ENCODE measurements at regions not wholly inside any gene's neighbourhood (a gene's known extent, or its start where the extent isn't known, plus 50 kb on each side); places are given as distances from the start of the nearest gene placed in this dataset.

DNA sequence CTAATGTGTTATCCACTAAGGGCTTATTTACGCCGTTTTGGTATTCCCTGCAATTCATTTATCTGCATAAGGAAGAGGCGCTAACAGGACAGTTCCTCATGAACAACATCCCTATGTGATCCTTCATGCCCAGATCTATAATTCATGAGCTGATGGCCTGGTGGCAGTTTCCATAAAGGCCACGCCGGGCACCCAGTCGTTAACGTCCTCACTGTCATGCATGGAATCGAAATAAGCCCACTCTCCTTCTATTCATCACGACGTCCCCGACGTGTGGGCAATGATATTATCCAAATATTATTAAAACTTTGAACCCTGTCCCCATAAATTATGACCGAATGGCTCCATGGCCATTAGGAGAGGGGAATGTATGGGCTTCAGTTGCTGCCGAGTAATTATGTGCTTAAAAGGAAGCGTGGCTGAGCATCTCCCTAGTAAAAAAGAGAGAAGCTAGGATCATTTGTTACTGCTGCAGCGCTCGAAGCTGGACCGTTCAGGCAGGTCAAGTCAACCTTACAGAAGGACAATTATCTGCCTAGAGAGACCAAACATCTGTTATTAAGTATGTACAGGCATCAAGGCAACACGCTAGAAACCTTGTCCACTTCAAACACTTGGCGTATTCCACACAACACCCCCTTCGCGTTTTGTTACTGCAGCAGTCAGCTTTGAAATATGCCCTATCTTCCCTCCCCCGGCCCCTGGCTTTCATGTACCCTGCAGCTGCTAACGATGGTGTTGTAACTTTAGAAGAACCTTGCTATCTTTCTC, 94.0 kb upstream of the SALL1 start:
- Histone ChIP-seq H3K27me3 (no peaks in the 10 kb centered on the region), H3K27ac (no peak overlapping the region), H3K9me3 (no peaks in the 10 kb centered on the region), H3K36me3 (no peaks in the 10 kb centered on the region), H3K4me3 (ENCODE audit: low read depth in 1 of 2, low read length in 1 of 2) (no peak overlapping the region), H3K4me1 (ENCODE audit: control insufficient read depth in 1 of 2, insufficient read depth in 1 of 2, low read depth in 1 of 2, low read length in 1 of 2) (no peaks in the 10 kb centered on the region)
- TF ChIP-seq, protein P1, sequence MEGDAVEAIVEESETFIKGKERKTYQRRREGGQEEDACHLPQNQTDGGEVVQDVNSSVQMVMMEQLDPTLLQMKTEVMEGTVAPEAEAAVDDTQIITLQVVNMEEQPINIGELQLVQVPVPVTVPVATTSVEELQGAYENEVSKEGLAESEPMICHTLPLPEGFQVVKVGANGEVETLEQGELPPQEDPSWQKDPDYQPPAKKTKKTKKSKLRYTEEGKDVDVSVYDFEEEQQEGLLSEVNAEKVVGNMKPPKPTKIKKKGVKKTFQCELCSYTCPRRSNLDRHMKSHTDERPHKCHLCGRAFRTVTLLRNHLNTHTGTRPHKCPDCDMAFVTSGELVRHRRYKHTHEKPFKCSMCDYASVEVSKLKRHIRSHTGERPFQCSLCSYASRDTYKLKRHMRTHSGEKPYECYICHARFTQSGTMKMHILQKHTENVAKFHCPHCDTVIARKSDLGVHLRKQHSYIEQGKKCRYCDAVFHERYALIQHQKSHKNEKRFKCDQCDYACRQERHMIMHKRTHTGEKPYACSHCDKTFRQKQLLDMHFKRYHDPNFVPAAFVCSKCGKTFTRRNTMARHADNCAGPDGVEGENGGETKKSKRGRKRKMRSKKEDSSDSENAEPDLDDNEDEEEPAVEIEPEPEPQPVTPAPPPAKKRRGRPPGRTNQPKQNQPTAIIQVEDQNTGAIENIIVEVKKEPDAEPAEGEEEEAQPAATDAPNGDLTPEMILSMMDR (IDR thresholded peaks at IDR 0.05), result no peak

DNA sequence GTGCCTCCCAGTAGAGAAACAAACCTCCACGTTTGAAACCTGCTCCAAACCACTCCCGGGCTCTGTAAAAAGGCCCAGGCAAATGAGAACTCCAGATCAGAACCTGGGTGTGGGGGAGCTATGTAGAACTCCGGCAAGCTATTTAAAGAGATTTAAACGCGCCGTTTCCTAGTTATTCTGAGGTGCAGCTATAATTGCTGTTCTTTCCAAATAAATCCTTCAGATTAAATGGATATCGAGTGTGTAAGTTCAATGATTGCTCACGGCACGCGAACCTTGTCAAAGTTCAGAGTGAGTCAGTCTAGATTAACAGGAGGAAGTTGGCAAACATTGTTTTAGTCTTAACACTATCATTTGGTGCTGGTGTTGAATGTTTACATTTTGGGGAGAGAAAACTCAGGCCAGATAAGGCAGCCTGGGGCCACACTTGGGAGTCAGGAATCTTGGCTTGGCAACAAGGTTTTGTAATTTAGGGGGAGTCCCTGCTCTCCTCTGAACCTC, 92.9 kb upstream of the SALL1 start:
- Histone ChIP-seq H3K4me3 (ENCODE audit: low read depth in 1 of 2, low read length in 1 of 2) (no peak overlapping the region), H3K4me1 (ENCODE audit: control insufficient read depth in 1 of 2, insufficient read depth in 1 of 2, low read depth in 1 of 2, low read length in 1 of 2) (no peaks in the 10 kb centered on the region), H3K27ac (no peak overlapping the region), H3K36me3 (no peaks in the 10 kb centered on the region), H3K9me3 (no peaks in the 10 kb centered on the region), H3K27me3 (no peaks in the 10 kb centered on the region)
- TF ChIP-seq, protein P1 (IDR thresholded peaks at IDR 0.05), result no peak

DNA sequence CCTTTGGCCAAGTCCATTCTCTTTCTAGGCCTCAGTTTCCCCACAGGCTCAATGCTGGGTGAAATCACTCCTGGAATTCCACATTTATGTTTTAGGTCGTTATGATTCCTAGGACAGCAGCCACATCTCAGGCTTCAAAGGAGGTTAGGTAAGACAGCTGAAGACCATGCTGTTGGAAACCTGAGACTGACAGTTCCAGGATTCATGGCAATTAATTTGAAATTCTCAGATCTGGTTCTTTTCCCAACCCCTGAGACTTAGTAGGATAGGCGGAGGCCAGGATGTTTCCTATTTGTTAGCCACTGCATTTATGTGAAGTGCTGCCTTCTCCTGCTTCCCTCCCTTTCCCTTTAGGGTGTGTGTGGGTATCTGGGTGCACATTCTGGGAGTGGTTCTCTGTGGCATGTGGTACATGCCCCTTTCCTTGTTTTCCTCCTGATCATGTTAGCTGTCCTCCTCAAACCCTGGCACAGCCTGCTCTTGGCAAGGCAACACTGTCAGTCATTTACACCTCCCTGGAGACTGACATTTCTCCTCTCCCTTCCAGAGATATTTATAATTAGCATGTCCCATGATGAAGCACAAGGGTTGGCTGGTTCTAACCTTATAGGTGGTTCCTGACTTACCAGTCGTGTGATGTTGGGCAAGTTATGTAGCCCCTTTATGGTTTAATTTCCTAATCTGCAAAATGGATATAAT, 91.4 kb upstream of the SALL1 start:
- no peaks in the 10 kb centered on the region for H3K4me1 ChIP-seq (ENCODE audit: control insufficient read depth in 1 of 2, insufficient read depth in 1 of 2, low read depth in 1 of 2, low read length in 1 of 2)

DNA sequence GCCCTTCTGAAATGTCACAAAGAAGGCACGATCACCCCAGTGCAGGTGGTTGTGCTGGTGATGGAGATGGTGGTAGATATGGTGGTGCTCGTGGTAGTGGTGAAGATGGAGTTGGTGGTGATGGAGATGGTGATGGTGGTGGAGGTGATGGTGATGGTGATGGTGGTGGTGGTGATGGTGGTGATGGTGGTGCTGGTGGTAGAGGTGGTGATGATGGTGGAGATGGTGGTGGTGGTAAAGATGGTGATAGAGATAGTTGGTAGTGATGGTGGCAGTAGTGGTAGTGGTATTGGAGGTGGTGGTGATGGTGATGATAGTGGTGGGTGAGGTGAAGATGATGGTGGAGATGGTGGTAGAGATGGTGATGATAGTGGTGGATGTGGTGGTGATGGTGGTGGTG, 88.1 kb upstream of the SALL1 start:
- Histone ChIP-seq H3K9me3 (no peaks in the 10 kb centered on the region), H3K4me3 (ENCODE audit: low read depth in 1 of 2, low read length in 1 of 2) (no peak overlapping the region), H3K27me3 (no peaks in the 10 kb centered on the region), H3K27ac (no peak overlapping the region), H3K36me3 (no peaks in the 10 kb centered on the region), H3K4me1 (ENCODE audit: control insufficient read depth in 1 of 2, insufficient read depth in 1 of 2, low read depth in 1 of 2, low read length in 1 of 2) (no peaks in the 10 kb centered on the region)
- TF ChIP-seq, protein P1 (IDR thresholded peaks at IDR 0.05), result no peak

More for the DNA sequence above, 91.4 kb upstream of the SALL1 start:
- H3K4me3 ChIP-seq (ENCODE audit: low read depth in 1 of 2, low read length in 1 of 2), result no peak overlapping the region
- no peaks in the 10 kb centered on the region for H3K36me3 ChIP-seq
- H3K27me3 ChIP-seq, result no peaks in the 10 kb centered on the region
- no peaks in the 10 kb centered on the region for H3K9me3 ChIP-seq
- TF ChIP-seq, protein P1 (IDR thresholded peaks at IDR 0.05), result no peak
- H3K27ac ChIP-seq, result no peak overlapping the region

DNA sequence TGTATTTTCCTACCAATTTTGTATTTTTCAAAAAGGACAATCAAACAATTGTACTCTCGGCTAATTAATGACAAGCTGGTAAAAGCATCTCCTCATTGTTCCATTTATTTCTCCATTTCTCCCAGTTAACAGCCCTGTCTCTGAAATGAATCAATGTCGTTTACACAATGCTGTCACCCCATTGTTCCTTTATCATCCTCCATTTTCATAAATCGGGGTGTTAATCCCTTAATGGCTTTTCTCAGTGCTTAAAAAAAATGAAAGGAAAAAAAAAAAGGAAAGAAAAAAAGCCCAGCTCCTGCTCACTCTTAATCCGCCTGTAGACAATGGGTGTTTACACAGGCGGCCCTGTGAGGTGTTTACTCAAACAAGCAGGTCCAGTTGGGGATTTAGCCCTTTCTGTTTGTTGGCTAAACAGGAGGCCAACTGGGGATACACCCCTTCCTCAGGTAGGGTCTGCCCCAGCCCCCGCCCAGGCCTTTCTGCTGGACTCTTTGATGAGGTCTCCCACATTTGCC, 86.8 kb upstream of the SALL1 start:
- H3K4me3 ChIP-seq (ENCODE audit: low read depth in 1 of 2, low read length in 1 of 2), result no peak overlapping the region
- TF ChIP-seq, protein P1 (IDR thresholded peaks at IDR 0.05), result no peak
- no peak overlapping the region for H3K27ac ChIP-seq
- no peaks in the 10 kb centered on the region for H3K36me3 ChIP-seq
- H3K27me3 ChIP-seq, result no peaks in the 10 kb centered on the region
- no peaks in the 10 kb centered on the region for H3K9me3 ChIP-seq
- no peaks in the 10 kb centered on the region for H3K4me1 ChIP-seq (ENCODE audit: control insufficient read depth in 1 of 2, insufficient read depth in 1 of 2, low read depth in 1 of 2, low read length in 1 of 2)
